GM19463 (cell line): ENCODE measurements at regions not wholly inside any gene's neighbourhood (a gene's known extent, or its start where the extent isn't known, plus 50 kb on each side); places are given as distances from the start of the nearest gene placed in this dataset.
A peak's percentile ranks its signal among the peaks of the same experiment; 100 is the strongest.
"Not testable (repeated sequence)": the region's sequence is repeated elsewhere in the genome, so short reads cannot be mapped to it uniquely, and the experiment has no call there.

Experiments used
- ATAC-seq: cut with Tn5 transposase; IDR thresholded peaks from one replicate; pipeline ENCODE4 v1.9.1; 2021; ENCODE audit warnings: mild to moderate bottlenecking, moderate library complexity; ENCODE audit not compliant: unreplicated experiment

DNA sequence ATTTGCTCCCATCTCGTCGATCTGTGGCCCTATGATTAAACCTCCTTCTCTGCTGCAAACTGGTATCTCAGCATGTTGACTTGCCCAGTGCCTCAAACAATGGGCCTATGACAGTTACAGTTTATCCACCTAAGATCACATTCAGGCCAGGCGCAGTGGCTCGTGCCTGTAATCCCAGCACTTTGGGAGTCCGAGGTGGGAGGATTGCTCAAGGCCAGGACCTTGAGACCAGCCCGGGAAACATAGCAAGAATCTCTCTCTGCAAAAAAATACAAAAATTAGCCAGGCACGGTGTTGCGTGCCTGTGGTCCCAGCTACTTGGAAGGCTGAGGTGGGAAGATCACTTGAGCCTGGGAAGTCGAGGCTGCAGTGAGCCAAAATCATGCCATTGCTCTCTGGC is 79.8 kb upstream of the ADGRL1 start:
- ATAC-seq, result not testable (repeated sequence)

DNA sequence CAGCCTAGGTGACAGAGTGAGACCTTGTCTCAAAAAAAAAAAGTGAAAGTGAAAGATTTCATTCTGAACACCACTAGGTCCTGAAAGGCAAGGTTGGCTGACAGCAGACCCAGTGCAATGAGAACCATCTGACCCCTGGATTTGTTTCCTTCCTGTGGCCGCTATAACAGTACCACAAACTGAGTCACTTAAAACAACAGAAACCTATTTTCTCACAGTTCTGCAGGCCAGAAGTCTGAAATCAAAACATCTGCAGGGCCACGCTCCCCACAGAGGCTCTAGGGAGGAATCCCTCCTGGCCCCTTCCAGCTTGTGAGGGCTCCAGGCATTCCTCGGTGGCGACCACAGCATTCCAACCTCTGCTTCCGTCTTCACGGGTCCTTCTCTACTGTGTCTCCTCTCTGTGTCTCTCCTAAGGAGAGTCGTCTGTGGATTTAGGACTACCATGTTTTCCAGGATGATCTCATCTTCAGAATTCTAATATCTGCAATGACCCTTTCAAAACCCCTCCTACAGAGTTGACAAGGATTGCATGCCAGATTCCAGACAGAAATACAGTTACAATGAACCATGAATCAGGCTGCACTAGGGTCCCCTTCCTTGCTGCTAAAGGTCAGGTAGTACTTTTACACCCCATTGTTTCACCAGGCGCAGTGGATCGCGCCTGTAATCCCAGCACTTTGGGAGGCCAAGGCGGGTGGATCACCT is 78.0 kb upstream of the ADGRL1 start:
- ATAC-seq, result peak; percentile 87

DNA sequence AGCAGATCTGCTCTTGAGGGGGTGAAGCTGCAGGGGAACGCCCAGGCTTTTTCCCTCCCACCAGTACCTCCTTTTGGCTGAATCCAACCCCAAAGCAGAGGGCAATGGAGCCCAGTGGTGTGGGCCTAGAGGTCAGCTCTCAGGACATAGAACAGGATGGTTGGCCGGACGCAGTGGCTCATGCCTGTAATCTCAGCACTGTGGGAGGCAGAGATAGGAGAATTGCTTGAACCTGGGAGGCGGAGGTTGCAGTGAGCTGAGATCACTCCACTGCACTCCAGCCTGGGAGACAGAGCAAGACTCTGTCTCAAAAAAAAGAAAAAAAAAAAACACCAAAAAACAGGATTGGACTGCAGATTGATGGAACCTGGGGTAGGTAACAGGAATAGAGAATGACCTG is 73.3 kb upstream of the ADGRL1 start:
- ATAC-seq, result not testable (repeated sequence)

DNA sequence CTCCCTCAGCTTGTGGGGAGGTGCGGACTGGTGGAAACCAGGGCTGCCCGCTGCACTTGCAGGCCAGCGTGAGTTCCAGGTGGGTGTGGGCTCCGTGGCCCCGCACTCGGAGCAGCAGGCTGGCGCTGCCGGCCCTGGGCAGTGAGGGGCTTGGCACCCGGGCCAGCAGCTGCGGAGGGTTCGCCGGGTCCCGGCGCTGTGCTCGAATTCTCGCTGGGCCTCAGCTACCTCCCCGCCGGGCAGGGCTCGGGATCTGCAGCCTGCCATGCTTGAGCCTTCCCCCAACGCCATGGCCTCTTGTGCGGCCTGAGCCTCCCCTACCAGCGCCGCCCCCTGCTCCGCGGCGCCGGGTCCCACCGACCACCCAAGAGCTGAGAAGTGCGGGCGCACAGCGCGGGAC is 71.6 kb upstream of the ADGRL1 start:
- ATAC-seq, result no peak

DNA sequence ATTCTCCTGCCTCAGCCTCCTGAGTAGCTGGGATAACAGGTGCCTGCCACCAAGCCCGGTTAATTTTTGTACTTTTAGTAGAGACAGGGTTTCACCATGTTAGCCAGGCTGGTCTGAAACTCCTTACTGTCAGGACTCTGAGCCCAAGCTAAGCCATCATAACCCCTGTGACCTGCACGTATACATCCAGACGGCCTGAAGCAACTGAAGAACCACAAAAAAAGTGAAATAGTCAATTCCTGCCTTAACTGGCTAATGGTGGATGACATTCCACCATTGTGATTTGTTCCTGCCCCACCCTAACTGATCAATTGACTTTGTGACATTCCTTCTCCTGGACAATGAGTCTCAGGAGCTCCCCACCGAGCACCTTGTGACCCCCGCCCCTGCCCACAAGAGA is 69.9 kb upstream of the ADGRL1 start:
- ATAC-seq, result not testable (repeated sequence)

DNA sequence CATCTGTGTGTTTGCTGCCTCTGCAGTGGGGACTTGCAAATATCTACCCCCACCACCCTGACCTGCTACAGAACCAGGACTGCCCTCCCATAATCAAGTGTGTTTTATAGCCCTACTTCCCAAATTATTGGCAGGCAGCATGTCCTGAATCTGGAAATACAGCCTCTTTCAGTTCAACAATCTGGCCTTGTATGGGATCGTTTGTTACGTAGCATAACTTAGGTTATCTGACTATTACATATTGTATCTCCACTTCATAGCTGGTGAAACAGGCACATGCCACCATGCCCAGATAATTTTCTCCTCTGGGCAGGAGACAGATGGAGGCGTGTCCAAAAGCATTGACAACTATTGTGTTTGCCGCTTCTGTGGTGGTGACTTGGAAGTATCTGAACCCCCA is 66.7 kb upstream of the ADGRL1 start:
- ATAC-seq, result no peak

DNA sequence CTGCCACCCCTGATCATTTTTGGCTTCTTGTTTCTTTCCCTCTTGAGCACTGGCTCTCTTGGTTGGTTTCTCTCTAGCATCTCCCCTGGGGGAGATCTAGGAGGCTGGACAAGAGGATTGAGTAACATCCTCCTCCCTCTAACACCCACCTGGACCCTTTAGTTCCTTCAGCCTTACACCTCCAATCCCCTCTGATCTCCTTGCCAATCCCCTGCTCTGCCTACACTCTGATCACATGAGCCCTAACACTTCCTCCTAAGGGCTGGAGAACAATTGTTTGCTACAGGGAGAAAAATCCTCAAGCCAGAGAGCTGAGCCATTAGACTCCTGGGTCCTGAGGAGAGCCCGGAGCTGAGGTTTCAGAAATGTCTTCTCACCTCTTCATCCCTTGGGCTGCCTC is 65.9 kb upstream of the ADGRL1 start:
- ATAC-seq, result no peak

DNA sequence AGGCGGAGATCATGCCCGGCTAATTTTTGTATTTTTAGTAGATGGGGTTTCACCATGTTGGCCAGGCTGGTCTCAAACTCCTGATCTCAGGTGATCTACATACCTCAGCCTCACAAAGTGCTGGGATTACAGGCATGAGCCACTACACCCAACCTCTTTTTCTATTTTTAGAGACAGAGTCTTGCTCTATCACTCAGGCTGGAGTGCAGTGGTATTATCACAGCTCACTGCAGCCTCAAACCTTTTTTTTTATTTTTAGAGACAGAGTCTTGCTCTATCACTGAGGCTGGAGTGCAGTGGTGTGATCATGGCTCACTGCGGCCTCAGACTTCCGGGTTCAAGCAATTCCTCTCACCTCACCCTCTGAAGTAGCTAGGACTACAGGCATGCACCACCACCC is 64.6 kb upstream of the ADGRL1 start:
- ATAC-seq, result not testable (repeated sequence)

DNA sequence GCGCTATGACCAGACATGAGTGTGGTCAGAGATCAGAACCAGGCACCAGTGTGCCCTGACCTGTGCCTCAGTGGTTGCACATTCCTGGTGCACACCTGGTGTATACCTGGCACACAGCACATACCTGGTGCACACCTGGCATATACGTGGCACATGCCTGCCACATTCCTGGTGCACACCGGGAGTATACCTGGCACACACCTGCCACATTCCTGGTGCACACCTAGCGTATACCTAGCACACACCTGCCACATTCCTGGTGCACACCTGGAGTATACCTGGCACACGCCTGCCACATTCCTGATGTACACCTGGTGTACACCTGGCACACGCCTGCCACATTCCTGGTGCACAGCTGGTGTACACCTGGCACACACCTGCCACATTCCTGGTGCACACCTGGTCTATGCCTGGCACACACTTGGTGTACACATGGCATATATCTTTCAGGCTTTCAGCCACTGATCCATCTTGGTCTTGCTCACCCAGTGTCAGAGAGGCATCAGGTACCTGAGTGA is 61.3 kb upstream of the ADGRL1 start:
- ATAC-seq, result no peak

DNA sequence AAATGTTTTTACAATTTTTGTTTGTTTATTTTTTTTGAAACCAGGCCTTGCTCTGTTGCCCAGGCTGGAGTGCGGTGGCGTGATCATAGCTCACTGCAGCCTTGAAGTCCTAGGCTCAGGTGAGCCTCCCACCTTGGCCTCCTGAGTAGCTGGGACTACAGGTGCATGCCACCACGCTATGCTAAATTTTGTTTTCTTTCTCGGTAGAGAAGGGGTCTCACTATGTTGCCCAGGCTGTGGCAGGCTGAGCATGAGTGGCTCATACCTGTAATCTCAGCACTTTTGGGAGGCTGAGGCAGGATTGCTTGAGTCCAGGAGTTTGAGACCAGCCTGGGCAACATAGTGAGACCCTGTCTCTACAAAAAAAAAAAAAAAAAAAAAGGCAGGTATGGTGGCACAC is 60.2 kb upstream of the ADGRL1 start:
- not testable (repeated sequence) for ATAC-seq

DNA sequence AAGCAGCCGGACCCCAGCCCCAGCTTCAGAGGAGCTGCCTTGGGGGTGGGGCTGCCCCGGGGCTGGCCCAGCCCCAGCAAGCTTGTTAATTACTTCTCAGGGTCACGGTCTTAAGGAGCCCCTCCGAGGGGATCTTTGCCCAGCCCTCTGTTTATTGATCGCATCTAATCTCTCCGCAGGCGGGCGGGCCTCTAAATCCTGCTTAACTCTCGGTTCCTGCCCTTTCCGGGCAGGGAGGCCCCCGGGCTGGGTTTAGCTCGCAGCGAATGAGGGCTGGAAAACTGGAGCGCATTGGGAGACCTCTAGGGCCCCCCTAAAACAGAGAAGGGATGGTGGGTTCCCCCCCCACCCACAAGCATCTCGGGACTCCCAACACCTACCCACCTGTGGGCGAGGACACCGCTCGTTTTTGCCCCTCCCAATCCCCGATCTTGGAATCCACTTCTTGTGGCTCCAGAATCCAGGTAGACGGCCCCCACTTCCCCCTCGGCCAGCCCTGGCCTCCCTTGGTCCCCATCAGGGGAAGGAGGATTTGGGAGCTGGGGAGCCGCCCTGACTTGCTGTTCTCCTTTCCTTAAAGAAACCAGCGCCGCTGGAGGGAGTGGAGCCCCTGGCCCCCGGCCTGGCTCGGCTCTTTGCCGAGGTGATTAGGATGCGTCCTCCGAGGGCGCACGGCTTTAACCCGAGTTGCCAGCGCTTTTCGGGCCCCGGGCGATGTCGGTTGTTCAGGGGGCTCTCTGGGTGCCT is 59.5 kb upstream of the ADGRL1 start:
- no peak for ATAC-seq

DNA sequence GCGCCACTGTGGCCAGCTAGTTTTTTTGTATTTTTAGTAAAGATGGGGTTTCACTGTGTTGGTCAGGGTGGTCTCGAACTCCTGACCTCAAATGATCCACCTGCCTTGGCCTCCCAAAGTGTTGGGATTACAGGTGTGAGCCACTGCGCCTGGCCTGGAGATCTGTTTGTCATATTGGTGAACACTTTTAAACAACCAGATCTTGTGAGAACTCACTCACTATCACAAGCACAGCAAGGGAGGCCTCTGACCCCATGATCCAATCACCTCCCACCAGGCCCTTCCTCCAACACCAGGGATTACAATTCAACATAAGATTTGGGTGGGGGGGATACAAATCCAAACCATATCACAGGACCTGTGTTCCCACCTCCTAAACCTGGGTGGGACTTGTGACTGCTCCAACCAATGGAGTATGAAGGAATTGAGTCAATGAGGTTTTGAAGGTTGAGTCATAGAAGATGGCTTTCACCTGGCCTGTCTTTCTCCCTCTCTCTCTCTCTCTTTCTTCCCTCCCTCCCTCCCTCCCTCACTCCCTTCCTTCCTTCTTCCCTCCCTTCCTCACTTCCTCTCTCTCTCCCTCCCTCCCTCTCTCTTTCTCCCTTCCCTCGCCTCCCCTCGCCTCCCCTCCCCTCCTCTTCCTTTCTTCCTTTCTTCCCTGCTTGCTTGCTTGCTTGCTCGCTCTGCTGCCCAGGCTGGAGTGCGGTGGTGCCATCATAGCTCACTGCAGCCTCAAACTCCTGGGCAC is 50.1 kb upstream of the ADGRL1 start:
- ATAC-seq, result not testable (repeated sequence)
